IPS DF 19.7 (cell line): ENCODE measurements at regions not wholly inside any gene's neighbourhood (a gene's known extent, or its start where the extent isn't known, plus 50 kb on each side); places are given as distances from the start of the nearest gene placed in this dataset.

ENCODE experiments used
- DNase-seq: peaks from one replicate; pipeline ENCODE4 v3.0.0-alpha.2; 2013; ENCODE audit warnings: low read depth, low spot score

DNA sequence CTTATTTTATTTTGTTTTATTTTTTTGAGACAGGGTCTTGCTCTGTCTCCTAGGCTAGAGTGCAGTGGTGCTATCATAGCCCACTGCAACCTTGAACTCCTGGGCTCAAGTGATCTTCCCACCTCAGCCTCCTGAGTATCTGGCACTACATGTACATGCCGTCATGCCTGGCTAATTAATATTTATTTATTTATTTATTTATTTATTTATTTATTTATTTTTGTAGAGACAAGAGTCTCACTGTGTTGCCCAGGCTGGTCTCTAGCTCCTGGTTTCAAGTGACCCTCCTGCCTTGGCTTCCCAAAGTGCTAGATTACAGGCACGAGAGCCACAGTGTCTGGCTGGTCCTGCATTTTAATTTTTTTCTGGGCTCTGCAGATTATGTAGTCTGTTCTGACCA is 84.9 kb upstream of the BCOR start:
- DNase-seq = no peak

DNA sequence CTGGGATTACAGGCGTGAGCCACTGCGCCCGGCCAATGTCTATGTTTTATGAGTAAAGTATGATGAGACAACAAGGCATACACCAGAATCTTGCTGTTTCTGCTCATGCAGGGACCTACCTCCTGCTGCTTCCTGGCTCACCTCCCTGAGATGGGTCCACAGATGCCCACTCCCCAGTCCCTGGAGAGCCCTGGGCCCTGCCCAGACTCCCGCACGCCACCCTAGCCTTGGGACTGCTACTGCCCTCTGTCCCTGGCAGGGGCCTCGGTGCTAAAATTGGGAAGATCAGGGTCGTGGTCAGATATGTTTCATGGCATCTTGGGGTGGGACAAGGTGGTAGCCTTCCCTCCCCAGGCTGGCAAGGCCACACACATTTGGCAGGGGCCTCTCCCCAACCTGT is 84.3 kb upstream of the BCOR start:
- DNase-seq = no peak

DNA sequence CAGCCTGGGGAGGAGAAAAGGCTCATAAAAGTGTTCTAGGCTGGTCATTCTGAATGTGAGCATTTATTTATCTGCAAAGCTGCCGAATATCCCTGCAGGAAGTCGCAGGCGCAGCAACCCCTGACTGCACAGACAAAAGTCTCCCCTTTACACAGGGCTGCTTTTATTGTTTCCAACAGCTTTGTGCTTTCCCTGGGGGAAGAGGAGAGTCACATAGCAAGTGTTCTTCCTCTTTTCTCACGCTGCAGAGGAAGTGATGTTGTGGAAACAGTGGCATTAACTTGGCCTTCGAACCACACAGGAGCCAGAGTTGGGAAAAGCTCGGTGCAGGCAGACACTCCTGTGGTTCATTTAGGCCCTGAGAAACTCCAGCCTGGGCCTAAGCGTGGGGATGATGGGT is 81.5 kb upstream of the BCOR start:
- no peak for DNase-seq

DNA sequence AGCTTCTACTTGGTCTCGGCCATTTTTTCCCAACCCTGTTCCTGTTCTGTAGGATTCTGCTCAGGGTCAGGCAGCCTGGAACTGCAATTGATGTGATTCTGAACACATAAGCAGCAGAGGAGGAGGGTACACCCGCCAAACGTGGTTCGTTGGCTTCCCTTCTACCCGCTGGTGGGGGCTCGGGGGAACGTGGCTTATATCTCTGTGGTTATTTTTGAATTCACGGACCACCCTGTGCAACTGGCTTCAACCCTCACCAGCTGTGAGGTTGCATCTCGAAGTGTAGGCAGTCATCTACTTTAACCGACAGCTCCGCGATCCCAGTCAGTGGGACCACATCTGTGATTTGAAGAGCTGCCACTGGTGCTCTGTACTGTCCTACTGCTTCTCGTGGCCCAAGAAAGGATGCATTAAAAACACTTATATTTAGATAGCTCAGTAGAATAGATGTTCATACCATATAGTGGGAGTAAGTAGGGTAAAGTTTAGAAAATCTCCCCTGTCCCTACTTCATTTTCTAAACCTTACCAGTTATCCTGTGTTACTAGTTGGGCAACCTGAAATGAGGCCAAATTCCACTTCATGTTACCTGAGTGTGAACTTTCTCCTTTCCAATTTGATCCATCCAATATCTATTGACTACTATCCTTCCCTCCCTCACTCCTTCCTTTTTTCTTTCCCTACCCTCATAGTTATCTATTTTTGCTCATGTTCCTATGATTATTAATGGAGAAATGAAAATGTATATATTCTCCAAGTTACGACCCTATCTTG is 80.4 kb upstream of the BCOR start:
- no peak for DNase-seq

DNA sequence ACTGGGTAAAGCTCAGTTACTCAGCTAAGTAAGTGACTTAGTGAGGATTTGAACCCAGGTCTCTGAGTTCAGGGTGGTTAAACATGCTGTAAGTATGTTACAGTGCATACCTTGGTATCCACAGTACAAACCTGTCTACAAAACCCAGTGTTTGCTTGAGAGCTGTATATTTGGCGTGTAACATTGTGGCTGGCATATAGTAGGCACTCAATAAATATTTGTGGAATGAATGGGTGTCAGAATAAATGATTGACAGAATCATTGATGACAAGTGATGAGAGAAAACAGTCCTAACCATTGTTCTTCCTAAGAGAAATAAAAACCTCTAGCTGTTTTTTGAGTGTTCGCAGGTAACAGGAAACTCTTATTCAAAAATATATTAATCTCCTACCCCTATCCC is 79.7 kb upstream of the BCOR start:
- no peak for DNase-seq

DNA sequence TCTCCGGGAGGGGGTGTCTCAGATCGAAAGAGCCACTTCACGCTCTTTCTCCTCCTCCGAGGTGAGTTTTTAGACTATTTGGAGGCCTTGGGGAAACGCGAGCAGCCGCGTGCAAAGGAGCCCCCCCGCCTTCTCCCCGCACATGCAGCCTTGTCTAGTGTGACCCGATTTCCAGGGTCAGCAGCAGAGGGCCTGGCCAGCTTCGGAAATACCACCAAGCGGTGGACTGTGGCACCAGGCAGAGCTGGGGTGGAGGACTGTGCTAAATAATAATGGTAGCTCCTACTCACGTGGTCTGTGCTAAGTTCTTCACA is 79.3 kb upstream of the BCOR start:
- no peak for DNase-seq

DNA sequence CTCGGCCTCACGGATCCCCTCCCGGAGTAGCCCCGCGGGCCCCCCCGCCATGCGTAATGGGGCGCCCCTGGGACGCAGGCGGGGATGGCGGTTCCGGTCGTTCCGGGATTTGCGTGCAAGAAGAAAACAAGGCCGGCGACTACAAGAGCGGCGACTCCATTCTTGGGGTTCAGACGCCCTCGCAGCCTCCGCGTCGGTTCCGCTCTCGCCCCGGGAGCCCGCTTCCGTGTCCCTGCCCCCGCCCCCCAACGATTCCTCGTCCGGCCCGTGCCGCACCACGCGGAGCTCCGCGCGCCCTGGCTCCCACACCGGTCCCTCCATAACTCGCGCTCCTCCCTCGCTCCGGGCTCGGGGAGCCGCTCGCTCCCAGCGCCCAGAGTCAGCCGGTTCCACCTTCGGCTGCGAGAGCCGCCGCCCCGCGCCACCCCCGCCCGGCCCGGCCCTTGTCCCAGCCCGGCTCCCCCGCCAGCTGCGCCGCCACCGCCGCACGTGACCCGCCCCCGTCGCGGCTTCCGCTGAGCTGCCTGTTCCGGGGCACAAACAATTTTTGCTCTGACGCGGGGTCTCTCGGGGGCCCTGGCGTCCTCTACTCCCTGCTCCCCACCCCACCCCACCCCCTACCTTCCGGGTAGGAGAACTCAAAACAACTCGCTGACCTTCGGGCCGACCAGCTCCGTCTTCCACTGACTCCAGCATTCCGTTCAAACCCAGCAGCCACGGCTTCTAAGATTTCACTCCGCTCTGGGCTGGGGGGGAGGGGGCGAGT is 78.8 kb upstream of the BCOR start:
- DNase-seq = no peak

DNA sequence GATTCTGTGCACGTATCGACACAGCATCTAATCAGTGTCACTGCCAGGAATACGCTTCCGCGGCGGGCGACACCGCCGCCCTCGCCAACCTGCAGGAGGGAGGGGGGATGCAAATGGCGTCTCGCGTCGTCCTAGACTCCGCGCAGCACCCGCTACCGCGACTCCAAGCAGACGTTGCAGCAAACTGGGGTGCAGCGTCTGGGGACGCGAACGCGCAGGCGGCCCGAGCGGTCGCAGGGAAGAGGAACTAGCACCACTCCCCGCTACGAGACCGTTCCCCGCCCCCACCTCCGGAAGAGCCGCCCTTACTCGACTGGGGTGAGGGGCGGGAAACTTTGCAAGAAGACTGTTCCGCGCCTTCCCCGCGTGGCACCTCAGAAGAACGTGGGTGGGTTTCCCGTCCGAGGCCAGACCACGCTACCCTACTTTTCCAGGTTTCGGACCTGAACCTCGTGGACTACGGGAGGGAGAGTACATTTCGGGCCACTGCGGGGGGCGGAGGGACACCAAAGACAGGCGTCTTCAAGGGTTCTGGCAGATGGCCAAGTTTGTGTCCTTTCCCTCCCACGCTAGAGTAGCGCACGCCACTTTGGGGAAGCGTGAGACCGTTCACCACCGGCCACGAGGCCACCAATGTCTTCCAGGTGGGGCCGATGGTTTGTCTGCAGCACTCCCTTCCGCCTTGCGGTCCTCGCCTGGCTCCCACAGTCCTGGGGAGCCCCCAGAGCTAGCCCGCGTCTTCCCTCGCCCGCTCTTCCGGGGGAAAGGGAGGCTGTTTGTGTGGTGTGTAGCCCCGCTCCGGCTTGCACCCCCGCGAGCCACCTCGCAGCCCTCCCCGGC is 78.0 kb upstream of the BCOR start:
- no peak for DNase-seq

DNA sequence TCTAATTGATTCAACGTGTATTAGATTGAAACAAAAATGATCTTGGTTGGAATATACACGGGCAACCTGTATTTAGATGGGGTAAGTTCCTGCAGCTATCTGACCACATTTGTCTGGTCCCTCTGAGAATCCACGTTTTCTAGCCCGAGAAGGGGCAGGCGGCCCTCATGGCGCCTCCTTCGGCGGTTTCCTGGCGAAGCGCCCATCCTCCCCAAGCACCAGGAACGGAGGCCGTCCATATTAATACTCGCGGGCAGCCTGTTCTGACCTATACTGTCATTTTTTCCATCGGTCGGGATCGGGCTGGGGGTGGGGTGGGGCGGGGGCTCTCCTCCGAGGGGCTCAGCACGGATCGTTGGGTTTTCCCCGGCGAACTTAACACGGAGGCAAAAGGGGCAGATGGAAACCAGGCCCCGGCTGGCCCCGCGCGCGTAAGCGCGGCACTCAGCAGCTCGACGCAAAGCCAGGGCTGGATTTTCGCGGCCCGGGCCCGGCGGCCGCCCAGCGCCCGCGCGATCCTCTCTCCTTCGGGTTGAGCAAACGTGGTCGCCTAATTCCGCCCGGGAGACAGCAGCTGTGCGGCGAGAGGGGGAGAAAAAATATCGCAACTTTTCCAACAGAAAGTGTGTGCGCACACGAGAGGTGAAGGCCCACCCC is 77.2 kb upstream of the BCOR start:
- no peak for DNase-seq

DNA sequence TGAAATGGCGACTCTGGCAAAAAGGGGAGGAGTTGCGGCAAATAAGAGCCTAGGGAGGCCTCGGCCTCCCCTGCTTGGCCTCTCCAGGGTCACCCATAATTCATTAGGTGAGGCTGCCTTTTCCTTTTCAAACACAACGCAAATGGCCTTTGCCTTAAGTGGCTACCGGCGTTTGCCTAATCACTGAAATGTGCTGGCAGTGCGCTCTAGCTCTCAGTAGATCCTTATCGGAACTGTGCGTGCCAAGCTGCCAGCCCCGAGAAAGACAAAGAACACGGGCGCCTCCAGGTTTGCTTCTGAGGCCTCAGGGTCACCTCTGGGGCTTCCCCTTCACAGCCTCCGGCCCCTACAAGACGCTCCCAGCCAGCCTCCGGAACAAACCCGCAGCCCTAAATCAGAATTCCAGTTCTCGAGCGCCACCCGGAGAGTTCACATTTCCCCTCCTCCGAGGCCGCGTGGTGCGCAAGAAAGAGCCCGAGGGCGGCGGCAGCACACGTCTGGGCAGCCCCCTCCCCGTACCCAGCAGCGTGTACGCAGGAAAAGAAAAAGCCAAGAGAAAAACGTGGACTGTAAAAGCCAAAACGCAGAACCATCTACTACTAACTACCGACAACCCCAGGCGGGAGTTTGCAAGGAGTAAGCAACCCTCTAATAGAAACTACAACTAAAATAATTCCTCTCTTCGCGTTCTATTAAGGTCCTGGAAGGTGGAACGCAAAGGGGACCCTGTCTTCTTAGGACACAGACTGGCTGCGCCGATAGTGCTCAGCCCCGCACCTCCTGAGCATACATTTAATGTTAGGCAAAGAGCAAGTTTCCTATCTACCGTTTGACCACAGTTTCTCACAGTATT is 76.5 kb upstream of the BCOR start:
- DNase-seq = no peak

DNA sequence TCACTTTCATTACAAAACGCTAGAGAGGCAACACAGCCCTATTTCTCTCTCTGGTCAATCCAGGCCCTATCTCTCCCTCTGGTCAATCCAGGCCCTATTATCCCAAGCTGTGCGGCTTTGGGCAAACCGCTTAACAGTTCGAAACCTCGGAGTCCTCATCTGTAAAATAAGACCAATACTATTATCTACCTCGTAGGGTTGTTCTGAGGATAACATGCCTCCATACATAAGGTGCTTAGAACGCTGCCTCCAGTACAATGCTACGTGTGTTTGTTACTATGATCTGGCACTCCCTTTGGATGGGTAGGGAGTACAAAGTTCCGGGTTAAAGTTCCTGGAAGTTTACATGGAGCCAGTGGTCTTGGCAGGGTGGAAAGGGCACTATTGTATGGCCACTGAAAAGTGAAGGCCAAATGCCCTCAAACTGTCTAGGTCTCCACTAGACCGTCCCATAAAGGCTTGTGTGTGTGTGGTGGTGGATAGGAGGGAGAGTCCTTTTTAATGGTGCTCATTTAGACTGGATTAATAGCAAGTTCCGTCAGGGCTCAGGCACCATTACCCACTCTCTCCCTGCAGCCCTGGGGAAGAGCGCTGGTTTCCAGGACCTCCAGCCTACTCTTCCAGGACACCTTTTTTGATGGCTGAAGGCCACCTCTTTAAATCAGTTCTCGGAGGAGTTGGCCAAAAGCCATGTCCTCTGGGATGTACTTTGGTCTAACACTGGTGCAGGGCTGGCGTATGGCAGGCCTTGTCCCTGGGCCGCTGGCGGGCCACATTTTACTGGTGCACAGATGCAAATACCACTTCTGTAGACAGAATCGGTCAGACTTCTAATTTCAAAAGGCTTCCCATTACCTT is 75.6 kb upstream of the BCOR start:
- DNase-seq = no peak

DNA sequence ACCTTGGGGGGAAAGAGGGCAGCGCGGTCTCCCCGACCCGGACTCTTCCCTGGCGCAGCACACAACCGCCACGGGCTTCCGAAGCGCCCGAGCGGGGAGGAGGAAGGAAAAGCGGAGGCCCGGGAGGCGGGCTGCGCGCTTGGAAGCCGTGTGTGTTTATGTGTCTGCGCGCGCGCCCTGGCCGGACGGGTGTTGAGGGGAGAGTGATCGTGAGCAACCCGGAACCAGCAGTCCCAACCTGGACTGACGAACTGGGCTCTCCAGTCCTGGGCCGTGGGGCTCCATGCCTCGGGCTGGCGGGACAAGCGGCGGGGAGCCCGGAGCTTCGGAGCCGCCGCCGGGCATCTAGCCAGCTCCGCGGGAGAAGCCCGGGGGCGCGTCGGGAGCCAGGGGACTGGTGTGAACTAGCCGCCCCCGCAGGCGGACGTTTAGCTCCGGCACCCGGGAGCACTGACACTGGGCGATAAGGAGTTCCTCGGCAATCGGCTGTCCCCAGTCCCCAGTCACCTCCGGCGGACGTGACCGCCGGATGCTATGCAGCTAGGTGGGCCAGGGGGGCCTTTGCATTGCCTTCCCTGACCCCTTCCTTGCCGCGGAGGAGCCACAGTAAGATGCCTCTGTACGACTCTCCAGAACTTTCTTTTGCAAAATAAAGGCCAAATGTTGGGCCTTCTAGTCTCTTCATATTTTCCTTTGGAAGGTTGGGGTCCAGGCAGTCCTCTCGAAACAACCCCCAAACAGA is 74.8 kb upstream of the BCOR start:
- no peak for DNase-seq

DNA sequence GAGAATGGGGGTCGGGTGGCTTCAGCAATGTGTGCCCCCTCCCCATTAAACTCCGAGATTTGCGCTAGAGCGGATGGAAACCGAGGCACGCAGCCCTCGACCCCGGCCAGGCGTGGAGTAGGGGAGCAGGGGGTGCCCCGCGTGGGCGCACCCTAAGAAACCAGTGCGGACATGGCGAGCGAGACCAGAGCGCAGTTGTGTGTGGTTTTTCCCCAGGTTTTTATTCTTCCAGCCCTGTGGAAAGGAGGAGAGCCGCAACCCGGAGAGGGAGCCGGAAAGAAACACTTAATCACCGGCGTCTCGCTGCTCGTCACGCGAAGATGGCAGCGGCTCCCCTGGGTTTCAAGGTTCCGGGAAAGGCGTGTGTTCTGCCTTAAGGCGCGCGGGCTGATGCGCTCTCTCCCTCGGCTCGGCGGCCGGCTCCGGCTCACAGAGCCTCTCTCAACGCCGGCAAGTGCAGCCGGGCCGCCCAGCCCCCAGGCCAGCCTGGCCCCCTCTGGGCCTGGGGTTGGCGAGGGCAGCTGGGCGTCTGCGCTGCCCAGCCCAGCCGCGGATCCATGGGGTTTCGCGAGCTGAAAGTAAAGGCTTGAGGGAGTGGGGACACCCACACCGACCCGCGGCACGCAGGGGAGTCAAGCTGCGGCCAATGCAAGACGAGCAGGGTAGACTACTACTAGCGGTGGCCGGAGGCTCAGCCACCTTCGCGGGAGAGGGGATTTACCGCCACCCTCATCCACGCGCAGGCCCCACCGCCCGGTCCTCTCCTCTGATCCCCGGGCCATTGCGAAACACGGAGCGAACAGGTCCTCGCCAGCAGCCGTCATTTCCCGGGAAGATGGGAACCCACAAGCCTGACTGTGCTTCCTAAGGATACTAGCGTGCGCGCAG is 74.0 kb upstream of the BCOR start:
- no peak for DNase-seq

DNA sequence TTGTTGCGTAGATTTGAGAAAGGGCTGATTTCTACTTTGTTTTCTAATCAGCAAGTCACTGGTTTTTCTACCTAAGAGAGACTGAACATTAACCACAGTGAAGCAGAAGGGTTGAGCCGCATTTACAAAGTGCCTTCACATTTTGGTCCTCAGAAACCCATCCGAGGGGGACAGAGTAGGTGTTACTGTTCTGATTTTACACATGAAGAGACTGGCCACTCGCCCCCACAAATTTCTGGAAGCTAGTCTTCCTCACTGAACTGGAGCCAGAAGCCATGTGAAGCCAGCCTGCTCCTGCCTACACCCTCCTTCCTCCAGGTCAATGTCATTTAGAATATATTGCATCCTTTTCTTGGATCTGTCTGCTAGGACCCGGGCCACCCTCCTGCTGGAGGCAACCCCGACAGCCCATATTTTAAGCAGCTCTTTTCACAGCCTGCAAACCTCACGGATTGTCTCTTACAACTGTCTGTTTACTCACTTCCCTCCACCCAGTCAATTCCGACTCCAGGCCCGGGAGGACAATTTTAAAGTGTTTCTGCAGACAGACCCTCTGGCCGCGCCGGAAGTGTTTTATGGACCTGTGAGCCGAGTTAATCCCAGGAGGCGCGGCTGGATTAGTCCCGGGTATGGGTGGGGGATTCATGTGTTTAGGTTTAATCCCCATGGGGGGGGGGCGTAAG is 73.2 kb upstream of the BCOR start:
- no peak for DNase-seq

DNA sequence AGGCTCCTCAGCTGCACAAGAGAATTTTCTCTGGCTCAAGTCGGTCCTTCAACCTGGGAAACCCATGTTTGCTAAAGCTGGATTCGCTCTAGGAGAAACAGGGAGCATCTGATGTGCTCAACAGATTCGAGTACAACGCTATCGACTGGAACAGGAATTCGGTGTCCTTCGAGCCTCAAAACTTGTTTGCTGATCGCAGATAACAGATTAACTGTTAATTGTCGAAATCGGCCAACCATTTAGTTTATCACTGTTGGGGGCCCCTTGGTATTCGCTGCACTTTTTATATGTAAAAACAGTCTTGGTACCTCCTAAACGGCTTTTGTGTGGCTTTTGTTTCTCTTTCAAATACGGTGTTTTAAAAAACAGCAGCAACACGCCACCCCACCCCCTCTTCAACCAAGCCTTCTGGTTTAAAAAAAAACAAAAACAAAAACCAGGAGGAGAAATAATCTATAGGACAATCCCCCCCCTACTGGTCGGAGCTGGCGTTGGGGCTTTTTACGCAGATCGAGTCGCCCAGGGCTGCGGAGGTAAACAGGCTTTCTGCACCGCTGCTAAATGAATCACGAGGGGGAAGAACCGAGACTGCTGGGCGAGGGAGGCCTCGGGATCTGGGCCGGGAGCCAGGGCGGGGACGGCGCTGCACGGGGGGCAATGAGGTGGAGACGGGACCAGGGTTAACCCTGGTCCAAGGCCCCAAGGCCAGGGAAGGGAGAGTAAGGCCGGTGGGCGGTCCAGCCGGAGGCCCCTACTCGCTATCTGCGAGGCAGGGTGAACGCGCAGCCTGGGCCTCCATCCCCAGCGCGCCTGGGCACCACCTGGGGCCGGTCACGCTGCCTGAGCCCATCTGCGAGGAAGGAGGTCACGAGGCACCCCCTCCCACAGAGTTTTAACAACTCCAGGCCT is 71.7 kb upstream of the BCOR start:
- no peak for DNase-seq

DNA sequence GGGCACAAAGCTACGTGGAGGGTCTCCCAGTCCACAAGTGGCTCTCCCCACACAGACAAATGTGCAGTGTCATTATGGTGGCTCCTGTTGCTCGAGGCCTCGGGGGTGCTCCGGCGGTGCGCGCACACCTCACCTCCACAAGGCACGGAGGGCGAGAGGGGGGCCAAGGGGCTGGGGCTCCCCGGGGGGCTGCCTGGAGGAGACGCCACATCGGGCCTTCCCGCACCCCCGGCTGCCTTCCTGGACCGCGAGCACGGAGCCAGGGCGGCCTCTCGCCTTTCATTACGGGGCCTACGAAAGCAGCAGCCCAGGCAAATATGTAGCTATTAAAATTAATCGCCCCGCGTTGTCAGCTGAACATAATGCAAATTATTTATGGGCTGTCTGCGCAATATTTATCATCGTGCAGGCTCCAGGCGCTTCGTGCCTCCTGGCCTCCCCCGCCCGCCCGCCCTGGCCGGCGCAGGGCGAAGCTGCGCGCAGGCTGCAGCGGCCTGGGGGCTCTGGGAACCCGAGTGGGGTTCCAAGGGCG is 70.8 kb upstream of the BCOR start:
- no peak for DNase-seq
